Osteocyte (in vitro differentiated cells): ENCODE measurements at regions not wholly inside any gene's neighbourhood (a gene's known extent, or its start where the extent isn't known, plus 50 kb on each side); places are given as distances from the start of the nearest gene placed in this dataset.
A peak's percentile ranks its signal among the peaks of the same experiment; 100 is the strongest.

Experiments used
- DNase-seq: peaks from one replicate; pipeline ENCODE4 v3.0.0; 2021; ENCODE audit warnings: mixed read lengths; ENCODE audit not compliant: unreplicated experiment; ENCODE audit errors: extremely low spot score
- H3K27ac Mint-ChIP-seq: one replicate; pipeline ENCODE4 v1.8.0; 2021; ENCODE audit warnings: mild to moderate bottlenecking, mixed read lengths; ENCODE audit not compliant: unreplicated experiment
- H3K27me3 Mint-ChIP-seq: one replicate; pipeline ENCODE4 v1.8.0; 2021; ENCODE audit warnings: mixed read lengths; ENCODE audit not compliant: unreplicated experiment
- H3K36me3 Mint-ChIP-seq: one replicate; pipeline ENCODE4 v1.8.0; 2021; ENCODE audit warnings: mixed read lengths; ENCODE audit not compliant: unreplicated experiment
- H3K4me1 Mint-ChIP-seq: one replicate; pipeline ENCODE4 v1.8.0; 2021; ENCODE audit warnings: mixed read lengths; ENCODE audit not compliant: unreplicated experiment
- H3K4me3 Mint-ChIP-seq: one replicate; pipeline ENCODE4 v1.8.0; 2021; ENCODE audit warnings: mild to moderate bottlenecking, moderate library complexity, mixed read lengths; ENCODE audit not compliant: unreplicated experiment
- H3K9me3 Mint-ChIP-seq: one replicate; pipeline ENCODE4 v1.8.0; 2021; ENCODE audit warnings: mixed read lengths; ENCODE audit not compliant: unreplicated experiment
- CTCF ChIP-seq: fragments of 200-600 bp; sonication (generic); IDR thresholded peaks from 2 replicates; pipeline ENCODE4 v1.5.0; 2021; ENCODE audit warnings: antibody characterized with exemption, mild to moderate bottlenecking, moderate library complexity

DNA sequence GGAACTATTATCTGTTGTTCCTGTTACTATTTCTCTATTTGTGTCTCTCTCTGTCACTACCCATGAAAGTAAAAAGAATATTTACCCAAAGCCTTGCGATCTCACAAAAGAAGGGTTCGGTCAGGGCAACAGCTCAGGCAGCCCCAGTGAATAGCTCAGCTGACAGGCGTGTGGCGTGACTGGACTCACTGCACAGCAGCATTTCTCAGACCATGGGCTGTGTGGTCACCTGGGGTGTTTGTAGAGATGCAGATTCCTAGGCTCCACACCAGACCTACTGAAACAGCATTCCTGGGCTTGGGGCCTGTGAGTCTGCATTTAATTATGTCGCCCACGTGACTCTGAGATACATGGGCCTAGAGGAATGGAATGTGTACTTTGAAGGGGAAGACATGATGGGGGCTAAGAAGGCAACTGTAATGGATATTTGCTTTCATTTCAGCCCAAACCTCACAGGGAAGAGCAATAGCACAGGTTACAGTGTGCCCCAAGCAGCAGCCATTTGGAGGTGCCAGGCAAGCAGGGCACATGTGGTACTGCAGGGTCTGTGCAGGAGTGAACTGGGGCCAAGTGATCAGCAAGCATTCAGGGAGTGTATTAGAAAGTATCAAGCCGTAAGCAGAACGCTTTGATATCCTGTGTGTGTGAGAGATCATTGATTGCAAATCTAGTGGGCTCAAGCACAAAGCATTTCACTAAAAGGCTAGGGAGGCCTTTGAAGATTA, 90.4 kb upstream of the RBMS1 start:
- no peaks in the 10 kb centered on the region for H3K9me3 Mint-ChIP-seq
- TF ChIP-seq CTCF, result no peak
- no peak for DNase-seq
- peak overlapping the region; percentile 85 for H3K27ac Mint-ChIP-seq
- H3K4me1 Mint-ChIP-seq, result peaks cover 53% of the 10 kb centered on the region
- no peaks in the 10 kb centered on the region for H3K36me3 Mint-ChIP-seq
- no peak overlapping the region for H3K4me3 Mint-ChIP-seq
- no peaks in the 10 kb centered on the region for H3K27me3 Mint-ChIP-seq

DNA sequence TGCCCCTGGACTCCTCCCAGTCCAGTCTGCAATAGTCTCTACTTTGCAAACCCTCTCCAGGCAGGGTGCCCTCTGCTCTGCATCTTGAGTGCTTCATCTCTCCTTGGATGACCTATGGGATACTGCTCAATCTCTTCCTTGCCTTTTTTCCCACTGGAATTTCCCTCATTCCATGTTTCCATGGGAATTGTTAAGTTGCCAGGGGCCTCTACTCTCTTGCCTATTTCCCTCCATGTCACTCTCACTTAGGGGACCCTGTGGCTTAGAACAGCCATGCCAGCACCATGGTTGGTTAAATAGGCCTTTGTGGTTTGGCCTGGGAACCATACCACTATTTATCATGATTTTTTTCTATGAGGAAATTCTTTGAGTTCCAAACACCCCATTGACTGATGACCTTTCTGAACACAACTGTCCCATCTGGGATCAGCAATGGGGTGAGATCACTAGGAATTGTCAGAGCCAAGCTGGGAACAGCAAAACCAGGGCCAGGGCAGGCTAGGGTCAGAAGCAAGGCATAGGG, 91.4 kb upstream of the RBMS1 start:
- Mint-ChIP-seq H3K27ac (peak overlapping the region; percentile 9), H3K36me3 (no peaks in the 10 kb centered on the region), H3K4me1 (peaks cover 53% of the 10 kb centered on the region), H3K27me3 (no peaks in the 10 kb centered on the region), H3K4me3 (no peak overlapping the region), H3K9me3 (no peaks in the 10 kb centered on the region)
- no peak for TF ChIP-seq CTCF
- DNase-seq, result no peak

- DNase-seq, result no peak
- TF ChIP-seq CTCF, result no peak
- Mint-ChIP-seq H3K36me3 (no peaks in the 10 kb centered on the region), H3K4me1 (peaks cover 3% of the 10 kb centered on the region), H3K27ac (no peak overlapping the region), H3K4me3 (no peak overlapping the region), H3K27me3 (no peaks in the 10 kb centered on the region), H3K9me3 (peaks cover 21% of the 10 kb centered on the region)
Measured at GRCh38 chr2:160590664-160591063, 97.1 kb upstream of the RBMS1 start.

GRCh38 chr2:160592401-160592800, 98.8 kb upstream of the RBMS1 start:
- no peak overlapping the region for H3K27ac Mint-ChIP-seq
- no peaks in the 10 kb centered on the region for H3K36me3 Mint-ChIP-seq
- no peak for TF ChIP-seq CTCF
- H3K27me3 Mint-ChIP-seq, result no peaks in the 10 kb centered on the region
- H3K4me1 Mint-ChIP-seq, result no peaks in the 10 kb centered on the region
- H3K4me3 Mint-ChIP-seq, result no peak overlapping the region
- peaks cover 21% of the 10 kb centered on the region for H3K9me3 Mint-ChIP-seq
- DNase-seq, result no peak

DNA sequence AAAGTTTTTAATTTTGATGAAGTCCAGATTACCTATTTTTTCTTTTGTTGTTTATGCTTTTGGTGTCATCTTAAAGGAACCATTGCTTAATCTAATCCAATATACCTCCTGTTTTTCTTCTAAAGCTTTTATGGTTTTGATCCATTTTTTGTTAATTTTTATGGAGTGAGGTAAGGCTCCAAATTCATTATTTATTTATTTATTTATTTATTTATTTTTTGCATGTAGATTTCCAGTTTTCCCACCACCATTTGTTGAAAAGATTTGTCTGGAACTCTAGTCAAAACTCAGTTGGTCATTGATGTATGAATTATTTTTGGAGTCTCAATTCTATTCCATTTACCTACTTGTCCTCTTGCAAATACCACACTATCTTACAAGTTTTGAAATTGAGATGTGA, 99.4 kb upstream of the RBMS1 start:
- Mint-ChIP-seq H3K36me3 (no peaks in the 10 kb centered on the region), H3K4me3 (no peak overlapping the region), H3K4me1 (no peaks in the 10 kb centered on the region), H3K27me3 (no peaks in the 10 kb centered on the region), H3K27ac (no peak overlapping the region), H3K9me3 (peaks cover 21% of the 10 kb centered on the region)
- no peak for TF ChIP-seq CTCF
- no peak for DNase-seq
